Activated CD8-positive, alpha-beta T cell treated with anti-CD3 and anti-CD28 coated beads for 36 hours (primary cell): ENCODE measurements at regions not wholly inside any gene's neighbourhood (a gene's known extent, or its start where the extent isn't known, plus 50 kb on each side); places are given as distances from the start of the nearest gene placed in this dataset.

ENCODE experiments used
- ATAC-seq: fragments of 200-7000 bp; cut with Tn5 transposase; one replicate; pipeline ENCODE4 v1.10.0; 2021; ENCODE audit warnings: mild to moderate bottlenecking, moderate library complexity
- CTCF ChIA-PET: fragments of 350-600 bp; sonication (Branson Sonifier 250); formaldehyde crosslinking; loops from one replicate; lab custom pipeline; 2021; ENCODE audit warnings: antibody characterized with exemption; lab: Charles Lee
- POLR2A ChIA-PET: fragments of 350-600 bp; sonication (Branson Sonifier 250); formaldehyde crosslinking; loops from one replicate; lab custom pipeline; 2021; ENCODE audit warnings: antibody characterized with exemption; lab: Charles Lee
- DNase-seq: peaks from one replicate; pipeline ENCODE4 v3.0.0-alpha.2; 2020
- H3K27ac Mint-ChIP-seq: one replicate; pipeline ENCODE4 v1.8.0; 2021; ENCODE audit warnings: mild to moderate bottlenecking, mixed read lengths
- H3K27me3 Mint-ChIP-seq: one replicate; pipeline ENCODE4 v1.8.0; 2021; ENCODE audit warnings: mixed read lengths
- H3K36me3 Mint-ChIP-seq: one replicate; pipeline ENCODE4 v1.8.0; 2021; ENCODE audit warnings: low read depth, mixed read lengths
- H3K4me1 Mint-ChIP-seq: one replicate; pipeline ENCODE4 v1.8.0; 2021; ENCODE audit warnings: low read depth, mixed read lengths
- H3K4me3 Mint-ChIP-seq: one replicate; pipeline ENCODE4 v1.8.0; 2021; ENCODE audit warnings: mild to moderate bottlenecking, moderate library complexity, mixed read lengths
- H3K9me3 Mint-ChIP-seq: one replicate; pipeline ENCODE4 v1.8.0; 2021; ENCODE audit warnings: mixed read lengths
- intact Hi-C: fragments of 100-400 bp; cut with micrococcal nuclease; formaldehyde crosslinking; loops from one replicate; pipeline ENCODE4 v1.10.0; 2022
- TF ChIP-seq, protein P1 (sequence below): fragments of 200-600 bp; IDR thresholded peaks from one replicate; pipeline ENCODE4 v1.8.0; 2022; ENCODE audit warnings: antibody characterized with exemption, mild to moderate bottlenecking

DNA sequence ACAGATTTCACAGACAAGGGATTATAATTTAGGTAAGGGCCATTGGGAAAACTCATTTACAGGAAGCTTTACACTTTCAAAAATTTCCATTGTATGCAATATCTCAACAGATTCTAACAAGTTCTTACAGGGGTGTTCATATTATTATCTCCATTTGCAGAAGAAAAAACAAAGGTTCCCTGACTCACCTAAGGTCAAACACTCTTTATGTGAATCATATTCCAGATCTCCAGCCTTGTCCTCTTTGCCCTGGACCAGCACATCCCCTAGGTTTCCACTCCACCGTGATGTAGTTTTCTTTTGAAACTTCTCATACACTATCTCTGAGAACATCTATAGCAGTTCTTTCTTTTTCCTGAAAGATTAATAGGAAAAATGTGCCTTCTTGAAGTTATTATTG, 96.4 kb upstream of the HS3ST1 start:
- peaks cover under 1% of the 10 kb centered on the region for H3K9me3 Mint-ChIP-seq
- CTCF ChIA-PET, result no interaction called here
- no peaks in the 10 kb centered on the region for H3K36me3 Mint-ChIP-seq
- H3K4me3 Mint-ChIP-seq, result no peak overlapping the region
- TF ChIP-seq, protein P1, sequence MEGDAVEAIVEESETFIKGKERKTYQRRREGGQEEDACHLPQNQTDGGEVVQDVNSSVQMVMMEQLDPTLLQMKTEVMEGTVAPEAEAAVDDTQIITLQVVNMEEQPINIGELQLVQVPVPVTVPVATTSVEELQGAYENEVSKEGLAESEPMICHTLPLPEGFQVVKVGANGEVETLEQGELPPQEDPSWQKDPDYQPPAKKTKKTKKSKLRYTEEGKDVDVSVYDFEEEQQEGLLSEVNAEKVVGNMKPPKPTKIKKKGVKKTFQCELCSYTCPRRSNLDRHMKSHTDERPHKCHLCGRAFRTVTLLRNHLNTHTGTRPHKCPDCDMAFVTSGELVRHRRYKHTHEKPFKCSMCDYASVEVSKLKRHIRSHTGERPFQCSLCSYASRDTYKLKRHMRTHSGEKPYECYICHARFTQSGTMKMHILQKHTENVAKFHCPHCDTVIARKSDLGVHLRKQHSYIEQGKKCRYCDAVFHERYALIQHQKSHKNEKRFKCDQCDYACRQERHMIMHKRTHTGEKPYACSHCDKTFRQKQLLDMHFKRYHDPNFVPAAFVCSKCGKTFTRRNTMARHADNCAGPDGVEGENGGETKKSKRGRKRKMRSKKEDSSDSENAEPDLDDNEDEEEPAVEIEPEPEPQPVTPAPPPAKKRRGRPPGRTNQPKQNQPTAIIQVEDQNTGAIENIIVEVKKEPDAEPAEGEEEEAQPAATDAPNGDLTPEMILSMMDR, result no peak
- no peak for DNase-seq
- intact Hi-C loops, result no loop called here
- no peaks in the 10 kb centered on the region for H3K27me3 Mint-ChIP-seq
- no peak for ATAC-seq
- no peak overlapping the region for H3K27ac Mint-ChIP-seq
- POLR2A ChIA-PET, result no interaction called here
- no peaks in the 10 kb centered on the region for H3K4me1 Mint-ChIP-seq

DNA sequence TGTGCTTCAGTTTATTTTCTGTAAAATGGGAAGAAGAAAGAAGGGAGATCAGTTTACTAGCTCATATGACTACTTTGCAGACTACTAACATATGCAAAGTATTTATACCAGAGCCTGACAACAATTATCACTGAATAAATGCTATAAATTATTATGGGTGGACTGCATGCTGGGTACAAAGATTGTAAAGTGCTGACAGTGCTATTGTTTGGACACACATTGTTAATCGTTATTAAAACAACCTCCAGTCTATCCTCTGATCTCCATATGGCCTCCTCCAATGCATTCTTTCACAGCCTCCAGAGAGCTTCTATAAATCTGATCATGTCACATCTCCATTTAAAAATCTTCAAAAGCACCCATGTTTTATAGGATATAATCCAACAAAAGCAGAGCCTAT, 90.1 kb upstream of the HS3ST1 start:
- Mint-ChIP-seq H3K36me3 (no peaks in the 10 kb centered on the region), H3K9me3 (peaks cover 1% of the 10 kb centered on the region), H3K4me1 (no peaks in the 10 kb centered on the region), H3K27me3 (peaks cover 5% of the 10 kb centered on the region), H3K27ac (no peak overlapping the region), H3K4me3 (no peak overlapping the region)
- TF ChIP-seq, protein P1, result no peak
- intact Hi-C loops, result no loop called here
- DNase-seq, result no peak
- CTCF ChIA-PET, result no interaction called here
- POLR2A ChIA-PET, result no interaction called here
- no peak for ATAC-seq

GRCh38 chr4:11514779-11515419, 86.2 kb upstream of the HS3ST1 start:
- Mint-ChIP-seq H3K36me3 (no peaks in the 10 kb centered on the region), H3K4me3 (no peak overlapping the region), H3K27ac (no peak overlapping the region), H3K27me3 (peaks cover 15% of the 10 kb centered on the region), H3K9me3 (peaks cover 1% of the 10 kb centered on the region), H3K4me1 (no peaks in the 10 kb centered on the region)
- intact Hi-C loops, result no loop called here
- ChIA-PET POLR2A (no interaction called here), CTCF (no interaction called here)
- TF ChIP-seq, protein P1, result no peak
- ATAC-seq (no peak), DNase-seq (no peak)

- Mint-ChIP-seq H3K36me3 (no peaks in the 10 kb centered on the region), H3K27ac (no peak overlapping the region)
- ATAC-seq, result no peak
These were observed 85.3 kb upstream of the HS3ST1 start for GRCh38 chr4:11514003-11514402.

DNA sequence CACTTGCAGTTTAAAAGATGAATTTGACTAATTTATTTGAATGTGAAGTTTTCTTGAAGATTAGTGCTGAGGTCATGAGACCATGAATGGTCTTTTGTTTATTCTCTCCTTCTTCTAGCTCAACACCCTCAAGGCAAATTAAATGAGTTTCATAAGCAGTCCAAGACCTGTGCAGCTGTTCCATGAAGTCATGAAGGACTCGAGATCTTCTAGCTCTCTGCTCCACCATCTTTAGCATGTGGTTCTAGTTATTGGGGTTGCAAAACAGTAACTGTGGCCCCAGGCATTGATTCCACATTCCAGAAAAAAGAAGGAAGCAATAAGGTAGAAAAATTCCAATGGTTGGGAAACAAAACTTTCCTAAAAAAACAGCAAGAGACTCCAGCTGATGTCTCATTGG, 84.2 kb upstream of the HS3ST1 start:
- Mint-ChIP-seq H3K36me3 (no peaks in the 10 kb centered on the region), H3K4me1 (no peaks in the 10 kb centered on the region), H3K27me3 (peaks cover 15% of the 10 kb centered on the region), H3K9me3 (peaks cover 2% of the 10 kb centered on the region), H3K4me3 (no peak overlapping the region), H3K27ac (no peak overlapping the region)
- TF ChIP-seq, protein P1, result no peak
- POLR2A ChIA-PET, result no interaction called here
- ATAC-seq (no peak), DNase-seq (no peak)
- intact Hi-C loops, result no loop called here
- CTCF ChIA-PET, result interaction anchor here (1.3 kb wide), 1 partner anchor 23 kb away, joined by 4 read pairs; no protein-coding TSS in a partner anchor

More at GRCh38 chr4:11514003-11514402, 85.3 kb upstream of the HS3ST1 start:
- TF ChIP-seq, protein P1, result no peak
- intact Hi-C loops, result no loop called here
- ChIA-PET CTCF (no interaction called here), POLR2A (no interaction called here)
- Mint-ChIP-seq H3K4me3 (no peak overlapping the region), H3K27me3 (peaks cover 15% of the 10 kb centered on the region), H3K9me3 (no peaks in the 10 kb centered on the region), H3K4me1 (no peaks in the 10 kb centered on the region)
- DNase-seq, result no peak
